GM21447 (cell line): ENCODE measurements at regions not wholly inside any gene's neighbourhood (a gene's known extent, or its start where the extent isn't known, plus 50 kb on each side); places are given as distances from the start of the nearest gene placed in this dataset.

Experiments
- ATAC-seq: cut with Tn5 transposase; IDR thresholded peaks from one replicate; pipeline ENCODE4 v1.9.1; 2021; ENCODE audit not compliant: unreplicated experiment

DNA sequence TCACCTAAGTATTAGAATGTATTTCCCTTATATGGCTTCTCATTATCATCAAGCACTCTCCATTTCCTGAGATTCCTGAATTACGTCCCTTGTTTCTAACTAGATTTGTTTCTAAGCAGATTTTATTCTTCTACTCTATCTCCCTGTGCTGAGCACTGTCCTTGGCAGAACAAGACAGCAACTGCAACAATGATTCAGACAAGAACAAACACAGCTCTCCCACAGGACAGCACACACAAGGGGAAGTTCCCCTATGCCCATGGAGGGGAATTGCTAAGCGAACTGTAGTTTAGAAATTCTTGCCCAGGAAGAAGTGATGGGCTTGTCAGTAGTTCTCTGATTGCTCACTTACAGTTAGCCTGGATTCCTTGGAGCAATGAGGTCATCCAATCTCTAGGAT lies 759.9 kb downstream of the DTWD2 start:
- ATAC-seq = no peak

DNA sequence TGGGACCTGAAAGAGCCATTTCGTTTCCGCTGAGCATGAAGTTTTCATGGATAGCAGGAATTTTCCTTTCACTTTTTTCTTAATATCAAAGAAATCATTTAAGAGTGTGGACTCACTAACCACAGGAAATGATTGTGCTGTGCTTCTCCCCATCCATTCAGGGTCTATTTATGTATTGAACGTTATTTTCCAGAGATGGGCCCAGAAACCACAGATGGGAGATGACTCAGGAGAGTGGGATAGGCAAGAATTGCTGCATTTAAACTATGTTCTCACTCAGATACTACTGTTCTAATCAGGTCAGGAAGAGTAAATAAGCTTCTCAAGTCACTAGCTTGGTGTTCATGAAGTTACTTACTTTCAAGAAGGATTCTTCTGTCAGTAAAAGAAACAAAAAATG lies 763.8 kb downstream of the DTWD2 start:
- no peak for ATAC-seq

DNA sequence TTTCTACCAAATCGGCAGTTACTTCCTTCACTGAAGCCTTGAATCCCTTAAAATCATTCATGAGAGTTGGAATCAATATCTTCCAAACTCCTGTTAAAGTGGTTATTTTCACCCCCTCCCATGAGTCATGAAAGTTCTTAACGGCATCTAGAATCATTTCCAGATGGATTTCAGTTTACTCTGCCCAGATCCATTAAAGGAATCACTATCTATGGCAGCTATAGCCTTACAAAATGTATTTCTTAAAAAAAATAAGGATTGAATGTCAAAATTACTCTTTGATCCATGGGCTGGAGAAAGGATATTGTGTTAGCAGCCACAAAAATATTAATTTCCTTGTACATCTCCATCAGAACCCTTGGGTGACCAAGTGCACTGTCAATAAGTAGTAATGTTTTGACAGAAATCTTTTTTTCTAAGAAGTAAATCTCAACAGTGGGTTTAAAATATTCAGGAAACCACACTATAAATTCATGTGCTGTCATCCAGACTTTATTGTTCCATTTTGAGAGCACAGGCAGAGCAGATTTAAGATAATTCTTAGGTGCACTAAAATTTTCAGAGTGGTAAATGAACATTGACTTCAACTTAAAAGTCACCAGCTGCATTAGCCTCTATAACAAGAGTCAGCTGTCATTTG lies 767.7 kb downstream of the DTWD2 start:
- no peak for ATAC-seq

DNA sequence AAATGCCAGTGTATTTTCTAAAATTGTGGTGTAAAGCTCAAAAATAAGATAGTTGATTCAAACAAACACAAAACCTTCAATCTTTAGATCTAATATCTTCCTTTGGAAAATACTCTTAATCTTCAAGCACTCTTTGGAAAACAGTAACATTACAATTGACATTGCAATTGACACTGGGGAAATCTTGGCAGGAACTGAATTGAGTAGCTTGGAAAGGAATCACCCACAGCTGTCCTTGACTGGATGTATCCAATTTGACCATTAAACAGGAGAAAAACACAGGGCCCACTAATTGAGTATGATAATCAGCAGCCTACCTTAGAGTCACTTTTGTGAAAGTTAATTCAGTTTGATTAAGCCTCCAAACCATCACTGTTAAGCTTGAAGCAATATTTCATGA lies 776.7 kb downstream of the DTWD2 start:
- ATAC-seq = no peak

DNA sequence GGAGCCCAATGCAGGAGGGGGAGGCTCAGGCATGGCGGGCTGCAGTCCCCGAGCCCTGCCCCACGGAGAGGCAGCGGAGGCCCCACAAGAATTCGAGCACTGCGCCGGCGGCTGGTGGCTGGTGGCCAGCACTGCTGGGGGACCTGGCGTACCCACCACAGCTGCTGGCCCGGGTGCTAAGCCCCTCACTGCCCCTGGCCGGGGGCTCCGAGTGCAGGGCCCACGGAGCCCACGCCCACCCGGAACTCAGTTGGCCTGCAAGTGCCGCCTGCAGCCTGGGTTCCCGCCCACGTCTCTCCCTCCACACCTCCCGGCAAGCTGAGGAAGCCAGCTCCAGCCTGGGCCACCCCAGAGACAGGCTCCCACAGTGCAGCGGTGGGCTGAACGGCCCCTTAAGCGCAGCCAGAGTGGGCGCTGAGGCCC lies 780.3 kb downstream of the DTWD2 start:
- no peak for ATAC-seq

DNA sequence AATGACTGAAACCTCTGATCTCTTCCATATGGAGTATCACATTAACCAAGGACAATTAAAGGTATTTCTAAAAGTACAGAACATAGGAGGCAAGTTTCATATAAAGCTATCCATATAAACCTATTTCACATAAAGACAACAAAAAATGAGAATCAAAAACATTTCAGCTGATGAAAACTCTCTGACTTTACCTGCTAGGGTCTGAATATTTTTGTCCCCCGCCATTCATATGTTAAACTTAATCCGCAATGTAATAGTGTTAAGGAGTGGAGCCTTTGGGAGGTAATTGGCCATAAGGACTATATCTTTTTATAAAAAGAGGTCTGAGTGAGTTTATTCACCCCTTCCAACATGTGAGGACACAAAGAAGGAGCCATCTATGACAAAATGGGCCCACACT lies 788.5 kb downstream of the DTWD2 start:
- ATAC-seq = no peak

DNA sequence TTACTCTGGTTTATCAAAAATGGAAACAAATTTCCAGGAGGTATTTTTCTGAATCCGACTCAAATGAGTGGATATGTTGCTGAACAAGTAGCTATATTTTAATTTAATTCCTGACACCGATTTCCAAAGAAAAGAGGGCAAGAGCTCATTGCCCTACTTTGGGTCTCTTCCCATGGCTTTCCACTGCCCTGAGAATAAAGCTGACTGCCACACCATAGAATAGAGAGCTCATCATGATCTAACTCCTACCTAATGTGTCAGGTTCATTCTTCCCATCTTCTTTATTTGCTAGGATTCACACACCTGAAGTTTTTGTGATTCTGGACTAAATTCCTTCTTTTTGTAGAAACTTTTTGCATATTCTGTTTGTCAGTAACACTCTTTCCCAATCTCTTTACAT lies 792.1 kb downstream of the DTWD2 start:
- no peak for ATAC-seq

DNA sequence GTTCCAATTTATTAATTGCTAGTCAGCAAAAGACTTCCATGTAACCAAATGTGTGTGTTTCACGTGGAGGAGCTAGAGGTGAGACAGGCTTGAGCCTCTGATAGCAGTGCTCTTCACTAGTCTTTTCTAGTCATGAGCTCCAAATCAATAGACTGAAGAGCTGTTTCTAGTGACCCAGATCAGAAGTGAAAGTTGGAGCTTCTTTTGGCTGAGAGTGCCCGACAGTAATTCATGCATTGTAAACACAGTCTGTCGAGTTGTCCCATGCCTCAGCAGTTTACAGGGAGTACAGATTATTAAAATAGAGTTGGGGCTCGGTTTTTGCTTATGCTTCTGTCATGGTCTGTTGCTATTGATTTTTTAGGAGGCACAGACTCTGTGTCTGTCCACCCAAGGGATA lies 793.1 kb downstream of the DTWD2 start:
- no peak for ATAC-seq

DNA sequence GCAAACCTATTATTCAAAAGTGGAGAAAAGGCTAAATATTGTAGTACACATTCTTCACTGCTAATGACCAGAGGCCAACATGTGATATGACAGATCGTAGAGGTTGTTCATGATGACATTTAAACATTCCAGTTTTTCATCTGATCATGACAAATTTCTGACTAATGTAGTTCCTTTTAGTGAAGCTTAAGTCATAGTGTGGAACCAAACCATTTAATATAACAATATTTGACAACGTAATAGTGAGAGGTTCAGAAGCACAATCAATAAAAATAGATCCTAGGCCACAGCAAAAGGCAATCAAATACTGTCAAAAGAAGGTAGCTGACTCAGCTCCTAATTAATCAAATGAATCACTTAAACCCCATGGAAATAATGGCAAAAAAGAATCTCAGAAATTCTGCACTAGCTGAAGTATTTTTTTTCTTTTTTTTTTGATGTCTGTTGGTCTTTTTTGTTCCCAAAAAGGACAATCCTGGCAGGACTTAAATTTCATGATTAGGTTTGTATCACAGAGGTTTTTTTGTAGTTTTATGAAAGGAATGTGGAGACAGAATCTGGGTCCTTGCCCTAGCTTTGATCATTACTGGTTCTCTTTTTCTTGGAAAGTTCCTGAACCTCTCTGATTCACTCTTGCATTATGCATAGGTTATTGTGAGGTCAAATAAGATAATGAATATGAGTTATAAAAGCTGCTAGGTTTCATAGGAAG lies 795.0 kb downstream of the DTWD2 start:
- ATAC-seq = no peak

DNA sequence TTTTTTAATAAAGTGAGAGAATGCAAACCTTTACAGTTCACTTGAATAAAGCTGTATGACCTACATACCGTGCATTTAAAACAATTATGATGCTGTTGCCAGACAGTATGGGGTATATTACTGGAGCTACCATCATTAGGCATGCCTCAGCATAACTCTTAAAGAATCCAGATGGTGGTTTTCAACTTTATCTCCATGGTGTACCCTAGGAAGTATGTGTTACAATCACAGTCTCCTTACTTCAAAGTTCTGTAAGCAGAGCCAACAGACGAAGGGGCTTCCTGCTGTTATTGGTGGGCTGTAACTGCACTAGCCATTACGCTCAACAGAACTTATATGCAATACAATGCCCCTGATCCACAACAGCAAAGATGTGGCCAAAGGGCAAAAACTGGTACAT lies 803.3 kb downstream of the DTWD2 start:
- ATAC-seq = no peak

DNA sequence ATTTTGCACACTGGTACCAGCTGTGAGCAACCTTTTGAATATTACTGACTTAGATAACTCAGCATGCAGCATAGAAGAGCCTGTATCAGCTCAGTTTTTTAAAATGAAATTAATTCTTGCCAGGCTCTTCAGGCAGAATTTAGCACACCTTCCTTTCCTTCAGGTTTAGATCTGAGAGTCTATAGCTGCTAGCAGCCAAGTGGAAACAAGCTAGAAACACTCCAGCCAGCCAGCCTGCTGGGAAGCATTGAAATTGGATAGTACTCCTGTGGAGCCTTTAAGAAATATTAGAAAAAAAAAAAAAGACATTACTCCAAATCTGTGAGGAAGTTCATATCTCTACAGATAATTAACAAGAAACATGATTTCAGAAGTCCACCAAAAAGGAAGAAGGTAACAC lies 812.2 kb downstream of the DTWD2 start:
- no peak for ATAC-seq

DNA sequence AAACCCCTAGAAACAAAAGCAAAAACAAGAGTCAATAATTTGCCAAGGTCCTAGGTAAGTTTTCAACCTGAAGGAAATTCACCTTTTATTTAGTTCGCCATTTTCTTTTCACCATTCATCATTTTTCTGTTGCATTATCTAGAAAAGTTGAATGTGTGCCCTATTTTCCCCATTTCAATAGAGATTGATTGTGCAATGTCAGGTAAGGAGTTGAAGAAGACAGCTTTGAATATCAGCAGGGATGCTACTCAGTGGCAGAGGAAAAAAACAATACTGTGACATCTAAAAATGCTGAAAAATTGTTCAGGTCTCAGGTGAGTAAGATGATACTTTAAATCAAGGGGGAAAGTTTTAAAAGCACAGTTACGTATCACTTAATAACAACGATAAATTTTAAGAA lies 813.7 kb downstream of the DTWD2 start:
- ATAC-seq = no peak

DNA sequence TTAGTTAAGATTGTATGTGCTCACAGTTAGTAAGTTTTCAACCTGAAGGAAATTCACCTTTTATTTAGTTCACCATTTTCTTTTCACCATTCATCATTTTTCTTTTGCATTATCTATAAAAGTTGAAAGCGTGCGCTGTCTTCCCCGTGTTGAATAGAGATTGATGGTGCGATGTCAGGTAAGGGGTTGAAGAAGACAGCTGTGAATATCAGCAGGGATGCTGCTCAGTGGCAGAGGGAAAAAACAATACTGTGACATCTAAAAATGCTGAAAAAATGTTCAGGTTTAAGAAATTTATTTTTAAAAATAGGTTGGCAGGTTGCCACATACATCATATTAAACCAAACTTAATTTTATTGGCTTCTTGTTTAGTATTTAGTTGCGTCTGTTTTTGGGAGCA lies 815.0 kb downstream of the DTWD2 start:
- no peak for ATAC-seq

DNA sequence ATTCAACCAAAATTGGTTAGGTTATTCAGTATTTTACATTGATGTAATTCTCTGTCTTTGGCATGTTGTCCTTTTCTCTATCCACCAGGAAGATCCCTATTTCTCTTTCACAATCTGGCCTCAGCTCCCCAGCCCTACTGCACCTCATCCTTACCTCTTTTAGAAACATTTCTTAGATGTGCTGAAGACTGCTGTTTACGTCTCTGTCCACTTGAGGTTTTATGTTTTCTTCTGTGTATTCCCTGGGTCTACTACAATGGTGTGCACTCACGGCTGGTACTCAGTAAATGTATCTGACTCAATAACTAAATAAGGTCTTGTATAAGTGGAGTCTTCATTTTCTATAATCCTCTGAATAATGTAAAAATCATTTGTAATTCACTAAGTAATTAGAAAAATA lies 822.7 kb downstream of the DTWD2 start:
- no peak for ATAC-seq

DNA sequence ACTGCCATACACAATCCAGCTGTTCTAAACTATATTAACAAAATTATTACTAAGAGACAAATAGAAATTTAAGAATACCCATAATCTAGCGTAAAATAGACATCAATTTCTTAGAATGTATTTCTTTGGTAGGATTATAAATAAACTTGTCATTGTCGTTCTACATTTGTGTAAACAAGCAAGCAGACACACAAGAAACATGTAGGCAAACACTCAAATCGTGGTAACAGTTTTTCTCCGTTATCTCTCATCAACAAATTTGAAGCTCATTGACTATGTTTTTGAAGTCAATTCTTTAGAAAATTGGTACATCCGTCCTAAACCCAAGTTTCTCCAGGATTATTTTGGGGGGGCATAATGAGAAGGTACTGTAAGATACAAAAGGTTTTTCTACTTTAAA lies 832.2 kb downstream of the DTWD2 start:
- no peak for ATAC-seq

DNA sequence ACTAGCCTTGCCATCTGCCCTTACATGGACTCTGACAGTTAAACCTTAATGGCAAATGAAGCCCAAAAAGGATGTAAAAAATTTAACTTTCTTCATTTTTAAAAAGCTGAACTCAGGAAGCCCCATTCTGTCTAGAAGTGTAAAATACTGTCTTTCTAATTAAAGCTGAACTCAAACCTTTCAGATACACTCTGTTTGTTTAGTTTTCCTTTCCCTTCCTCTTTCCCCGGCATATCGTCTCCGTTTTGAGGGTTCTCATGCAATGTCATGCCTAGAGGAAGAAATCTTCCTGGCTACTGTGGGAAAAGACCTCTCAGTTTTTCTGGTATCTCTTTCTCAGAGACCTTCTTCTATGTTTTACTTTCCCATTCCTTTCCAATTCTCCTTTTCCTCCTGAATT lies 841.5 kb downstream of the DTWD2 start:
- ATAC-seq = no peak

DNA sequence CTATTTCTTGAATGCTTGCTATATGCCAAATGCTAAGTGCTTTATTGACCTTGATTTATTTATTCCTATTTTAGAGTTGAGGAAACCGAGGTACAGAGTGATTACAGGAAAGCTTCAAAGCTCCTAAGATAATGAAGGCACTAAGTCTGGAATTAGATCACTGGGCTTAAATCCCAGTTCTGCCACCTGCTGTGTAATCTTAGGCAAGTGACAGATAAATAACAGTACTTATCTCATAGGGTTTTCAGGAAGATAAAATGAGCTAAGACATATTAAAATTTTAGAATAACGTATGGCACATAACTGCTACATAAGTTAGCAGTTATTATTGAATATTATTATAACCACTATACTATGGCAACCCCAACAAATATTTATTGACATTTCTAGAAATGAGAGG lies 843.8 kb downstream of the DTWD2 start:
- ATAC-seq = no peak

DNA sequence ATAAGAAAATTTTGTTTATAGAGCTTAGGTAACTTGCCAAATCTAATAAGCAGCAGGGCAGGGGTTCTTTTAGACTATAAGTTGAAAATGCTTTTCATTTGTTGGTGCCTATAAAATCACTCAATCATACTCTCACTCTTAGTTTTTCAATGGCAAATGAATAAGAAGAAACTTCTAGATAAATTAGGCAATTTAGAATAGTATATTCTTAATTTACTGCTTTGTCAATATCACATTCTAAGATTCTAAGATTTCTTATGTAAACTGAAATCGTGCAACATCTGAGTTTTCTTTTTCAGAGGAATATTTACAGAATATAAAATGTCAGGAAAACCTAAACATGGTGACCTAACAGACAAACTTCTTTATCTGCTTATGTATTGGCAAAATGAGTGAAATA lies 849.0 kb downstream of the DTWD2 start:
- ATAC-seq = no peak

DNA sequence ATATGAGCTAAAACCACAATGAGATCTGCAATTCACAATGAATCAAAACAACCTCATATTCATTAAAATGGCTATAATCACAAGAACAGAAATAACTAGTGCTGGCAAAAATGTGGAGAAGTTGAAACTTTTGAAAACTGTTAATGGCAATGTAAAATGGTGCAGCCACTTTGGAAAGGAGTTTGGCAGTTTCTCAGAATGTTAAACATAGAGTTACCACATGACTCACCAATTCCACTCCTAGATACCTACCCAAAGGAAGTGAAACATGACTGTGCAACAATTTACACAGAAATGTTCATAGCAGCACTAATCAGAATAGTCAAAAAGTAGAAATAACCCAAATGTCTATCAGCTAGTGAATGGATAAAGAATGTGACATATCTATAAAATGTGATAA lies 862.2 kb downstream of the DTWD2 start:
- no peak for ATAC-seq

DNA sequence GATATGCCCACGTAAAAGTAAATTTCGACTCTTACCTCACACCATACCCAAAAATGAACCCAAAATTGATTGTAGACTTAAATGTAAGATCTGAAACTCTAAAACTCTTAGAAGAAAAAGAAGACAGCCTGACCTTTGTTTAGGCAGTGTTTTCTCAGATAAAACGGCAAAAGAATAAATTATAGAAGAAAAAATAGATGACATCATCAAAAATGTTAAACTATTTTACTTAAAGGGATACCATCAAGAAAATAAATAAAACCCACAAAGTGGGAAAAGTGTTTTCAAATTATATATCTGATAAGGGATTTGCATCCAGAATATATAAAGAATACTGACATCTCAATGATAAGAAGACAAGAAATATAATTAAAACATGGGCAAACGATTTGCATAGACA lies 862.7 kb downstream of the DTWD2 start:
- ATAC-seq = no peak

DNA sequence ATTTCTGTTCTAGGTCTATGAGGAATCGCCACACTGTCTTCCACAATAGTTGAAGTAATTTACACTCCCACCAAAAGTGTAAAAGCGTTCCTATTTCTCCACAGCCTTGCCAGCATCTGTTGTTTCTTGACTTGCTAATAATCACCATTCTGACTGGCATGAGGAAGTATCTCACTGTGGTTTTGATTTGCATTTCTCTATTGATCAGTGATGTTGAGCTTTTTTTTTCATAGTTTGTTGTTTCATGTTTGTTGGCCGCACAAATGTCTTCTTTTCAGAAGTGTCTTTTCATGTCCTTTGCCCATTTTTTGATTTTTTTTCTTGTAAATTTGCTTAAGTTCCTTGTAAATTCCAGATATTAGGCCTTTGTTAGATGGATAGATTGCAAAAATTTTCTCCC lies 867.1 kb downstream of the DTWD2 start:
- no peak for ATAC-seq

DNA sequence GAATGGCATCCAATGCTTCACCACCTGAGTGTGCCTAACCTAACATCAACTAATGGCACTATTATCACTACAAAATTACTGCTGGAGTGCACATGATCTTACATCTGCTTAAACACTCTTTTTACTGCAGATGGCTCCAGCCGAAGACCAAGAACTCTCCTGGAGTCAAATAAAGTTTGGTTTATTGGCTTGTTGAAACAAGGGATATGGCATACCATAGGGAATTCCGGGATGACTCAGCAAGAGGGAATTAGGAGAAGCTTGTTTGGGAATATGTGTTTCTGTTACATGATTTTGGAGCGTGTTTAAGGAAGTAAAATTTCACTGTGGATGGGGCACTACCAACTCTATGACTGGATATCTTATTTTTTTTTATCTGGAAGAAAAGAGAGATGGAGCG lies 872.6 kb downstream of the DTWD2 start:
- ATAC-seq = no peak

DNA sequence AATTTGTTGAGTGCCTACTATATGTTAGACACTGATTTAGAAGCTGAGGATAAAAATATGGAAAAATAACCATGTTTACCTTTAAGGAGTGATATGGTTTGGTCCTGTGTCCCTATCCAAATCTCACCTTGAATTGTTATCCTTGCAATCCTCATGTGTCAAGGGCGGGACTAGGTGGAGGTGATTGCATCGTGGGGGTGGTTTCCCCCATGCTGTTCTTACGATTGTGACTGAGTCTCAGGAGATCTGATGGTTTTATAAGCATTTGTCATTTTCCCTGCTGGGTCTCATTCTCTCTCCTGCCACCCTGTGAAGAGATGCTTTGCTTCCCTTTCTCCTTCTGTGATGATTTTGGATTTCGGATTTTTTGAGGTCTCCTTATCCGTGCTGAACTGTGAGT lies 876.4 kb downstream of the DTWD2 start:
- ATAC-seq = no peak
